Adrenal gland (tissue), 9 donors: ENCODE measurements at regions not wholly inside any gene's neighbourhood (a gene's known extent, or its start where the extent isn't known, plus 50 kb on each side); places are given as distances from the start of the nearest gene placed in this dataset.

Experiments
- DNase-seq, 7 donors: peaks; one replicate each; pipeline ENCODE4 v3.0.0-alpha.2; 2019 to 2020
- H3K27ac ChIP-seq, 5 donors: fragments of 200-600 bp; sonication (generic) in 4 of 5; 1 replicate in 3 of 5; 2 replicates in 2 of 5; pipeline versions ENCODE4 v1.5.1 to v1.8.0; 2016 to 2020; ENCODE audit warnings: mild to moderate bottlenecking in 1 of 5
- H3K27me3 ChIP-seq: fragments of 200-600 bp; 2 replicates; pipeline ENCODE4 v1.8.0; 2021
- H3K36me3 ChIP-seq, 2 donors: fragments of 200-600 bp; replicated peaks in 1 of 2; 1 replicate in 1 of 2; 2 replicates in 1 of 2; pipeline versions ENCODE4 v1.5.1 to v1.8.0; 2018 to 2022
- H3K4me1 ChIP-seq, 2 donors: fragments of 200-600 bp; replicated peaks in 1 of 2; 1 replicate in 1 of 2; 2 replicates in 1 of 2; pipeline versions ENCODE4 v1.5.1 to v1.8.0; 2018 to 2021
- H3K4me3 ChIP-seq, 4 donors: fragments of 200-600 bp; sonication (generic) in 3 of 4; one replicate each; pipeline ENCODE4 v1.5.1; 2016 to 2018
- H3K9me3 ChIP-seq, 3 donors: fragments of 200-600 bp; sonication (generic) in 1 of 3; replicated peaks in 1 of 3; 1 replicate in 2 of 3; 2 replicates in 1 of 3; pipeline versions ENCODE4 v1.5.1 to v1.8.0; 2016 to 2021
- POLR2A ChIP-seq, 2 donors: fragments of 450-650 bp; IDR thresholded peaks; one replicate each; pipeline ENCODE4 v1.6.1; 2017; ENCODE audit warnings: antibody characterized with exemption in 2 of 2, mild to moderate bottlenecking in 2 of 2, moderate library complexity in 1 of 2
- WGBS, 4 donors: extraction: QIAGEN DNeasy Blood & Tissue Kit in 2 of 4; methylation state at CpG; one replicate each; pipeline versions ENCODE4 v1.1.5 to v1.1.7; 2013 to 2017; 5-methylcytosine and 5-hydroxymethylcytosine counted together
- intact Hi-C, 2 donors: fragments of 100-400 bp; cut with DNase I; formaldehyde crosslinking; loops; one replicate each; pipeline versions ENCODE4 v1.14.1 to v1.15.0; 2022 to 2023
- TF ChIP-seq, protein P1 (sequence below), 6 experiments: fragments of 450-650 bp in 4 of 6; fragments of 200-600 bp in 2 of 6; sonication (generic) in 1 of 6; IDR thresholded peaks; 1 replicate in 5 of 6; 2 replicates in 1 of 6; pipeline versions ENCODE4 v1.5.1 to v1.8.0; 2016 to 2021; ENCODE audit warnings: antibody characterized with exemption in 6 of 6, mild to moderate bottlenecking in 2 of 6, moderate library complexity in 1 of 6
- donor health status: healthy with polysubstance abuse.
- donor health status: Bipolar disorder and iron deficiency.
- donor health status: DM: yes; HTN: yes; CAD: no.
- donor health status: DM: no; HTN: no; CAD: no.
- donor health status: DM: no; HTN: no; CAD: no.

DNA sequence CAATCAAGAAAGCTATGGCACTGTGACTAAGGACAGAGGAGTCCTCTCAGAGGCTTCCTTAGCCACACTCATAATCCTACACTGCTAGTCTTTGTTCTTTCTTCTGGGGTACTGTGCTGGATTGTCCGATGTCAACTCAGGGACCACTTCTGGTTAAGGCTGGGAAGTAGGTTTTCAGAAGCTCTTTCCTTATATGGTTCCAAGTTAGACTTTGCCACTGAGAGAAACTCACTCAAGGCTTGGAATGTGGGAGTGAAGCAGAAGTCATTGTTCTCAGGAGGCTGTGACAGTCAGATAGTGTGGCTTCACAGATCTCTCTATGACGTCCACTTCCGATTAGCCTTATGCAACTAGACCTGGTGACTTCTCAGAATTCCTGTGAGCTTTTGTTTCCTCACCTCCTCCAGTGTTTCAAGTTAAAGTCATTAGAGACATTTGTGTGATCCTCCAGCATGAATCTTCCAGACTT is 317.3 kb upstream of the F9 start:
- H3K27ac ChIP-seq: no peak overlapping the region
- H3K4me1 ChIP-seq: no peaks in the 10 kb centered on the region
- no peaks in the 10 kb centered on the region for H3K9me3 ChIP-seq
- no peak for DNase-seq
- WGBS, 4 donors: 62 to 83% (median 67%) methylated on average over 2 to 3 of the region's 3 CpGs
- TF ChIP-seq, protein P1, sequence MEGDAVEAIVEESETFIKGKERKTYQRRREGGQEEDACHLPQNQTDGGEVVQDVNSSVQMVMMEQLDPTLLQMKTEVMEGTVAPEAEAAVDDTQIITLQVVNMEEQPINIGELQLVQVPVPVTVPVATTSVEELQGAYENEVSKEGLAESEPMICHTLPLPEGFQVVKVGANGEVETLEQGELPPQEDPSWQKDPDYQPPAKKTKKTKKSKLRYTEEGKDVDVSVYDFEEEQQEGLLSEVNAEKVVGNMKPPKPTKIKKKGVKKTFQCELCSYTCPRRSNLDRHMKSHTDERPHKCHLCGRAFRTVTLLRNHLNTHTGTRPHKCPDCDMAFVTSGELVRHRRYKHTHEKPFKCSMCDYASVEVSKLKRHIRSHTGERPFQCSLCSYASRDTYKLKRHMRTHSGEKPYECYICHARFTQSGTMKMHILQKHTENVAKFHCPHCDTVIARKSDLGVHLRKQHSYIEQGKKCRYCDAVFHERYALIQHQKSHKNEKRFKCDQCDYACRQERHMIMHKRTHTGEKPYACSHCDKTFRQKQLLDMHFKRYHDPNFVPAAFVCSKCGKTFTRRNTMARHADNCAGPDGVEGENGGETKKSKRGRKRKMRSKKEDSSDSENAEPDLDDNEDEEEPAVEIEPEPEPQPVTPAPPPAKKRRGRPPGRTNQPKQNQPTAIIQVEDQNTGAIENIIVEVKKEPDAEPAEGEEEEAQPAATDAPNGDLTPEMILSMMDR (IDR thresholded peaks at IDR 0.05): no peak
- TF ChIP-seq POLR2A (IDR thresholded peaks at IDR 0.05): no peak
- H3K36me3 ChIP-seq: no peaks in the 10 kb centered on the region
- intact Hi-C loops: no loop called here
- H3K27me3 ChIP-seq: peaks cover 4% of the 10 kb centered on the region
- no peak overlapping the region for H3K4me3 ChIP-seq

GRCh38 chrX:139211568-139212182 is 318.9 kb upstream of the F9 start:
- no peaks in the 10 kb centered on the region for H3K36me3 ChIP-seq
- peaks cover 11% of the 10 kb centered on the region for H3K27me3 ChIP-seq
- H3K27ac ChIP-seq: no peak overlapping the region
- WGBS, 4 donors: 19 to 26% (median 22%) methylated on average over 6 to 8 of the region's 8 CpGs
- intact Hi-C loops: no loop called here
- no peaks in the 10 kb centered on the region for H3K9me3 ChIP-seq
- no peak for DNase-seq
- no peak for TF ChIP-seq POLR2A (IDR thresholded peaks at IDR 0.05)
- TF ChIP-seq, protein P1 (IDR thresholded peaks at IDR 0.05): no peak
- no peaks in the 10 kb centered on the region for H3K4me1 ChIP-seq
- no peak overlapping the region for H3K4me3 ChIP-seq

DNA sequence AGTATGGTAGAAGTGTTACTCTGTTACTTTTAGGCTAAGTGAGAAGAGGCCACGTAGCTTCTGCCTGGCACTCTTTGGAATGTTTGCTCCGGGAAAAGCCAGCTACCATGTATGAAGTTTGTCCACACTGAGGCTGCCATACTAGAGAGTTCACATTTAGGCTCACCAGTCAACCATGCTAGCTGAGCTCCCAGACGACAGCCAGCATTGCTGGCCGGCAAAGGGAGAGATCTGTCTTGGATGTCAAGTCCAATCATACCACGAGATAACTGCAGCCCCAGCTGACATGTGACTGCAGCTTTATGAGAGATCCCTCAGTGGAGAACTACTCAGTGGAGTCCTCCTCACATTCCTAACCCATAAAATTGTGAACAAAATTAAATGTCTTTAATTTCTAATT is 321.2 kb upstream of the F9 start:
- no peak for DNase-seq
- Histone ChIP-seq H3K27ac (no peak overlapping the region), H3K4me3 (no peak overlapping the region), H3K9me3 (no peaks in the 10 kb centered on the region), H3K27me3 (peaks cover 22% of the 10 kb centered on the region), H3K36me3 (no peaks in the 10 kb centered on the region), H3K4me1 (no peaks in the 10 kb centered on the region)
- TF ChIP-seq POLR2A (IDR thresholded peaks at IDR 0.05): no peak
- TF ChIP-seq, protein P1 (IDR thresholded peaks at IDR 0.05): no peak
- intact Hi-C loops: no loop called here
- 40 to 54% (median 49%) methylated on average over 3 to 5 of the region's 5 CpGs for WGBS, 4 donors

DNA sequence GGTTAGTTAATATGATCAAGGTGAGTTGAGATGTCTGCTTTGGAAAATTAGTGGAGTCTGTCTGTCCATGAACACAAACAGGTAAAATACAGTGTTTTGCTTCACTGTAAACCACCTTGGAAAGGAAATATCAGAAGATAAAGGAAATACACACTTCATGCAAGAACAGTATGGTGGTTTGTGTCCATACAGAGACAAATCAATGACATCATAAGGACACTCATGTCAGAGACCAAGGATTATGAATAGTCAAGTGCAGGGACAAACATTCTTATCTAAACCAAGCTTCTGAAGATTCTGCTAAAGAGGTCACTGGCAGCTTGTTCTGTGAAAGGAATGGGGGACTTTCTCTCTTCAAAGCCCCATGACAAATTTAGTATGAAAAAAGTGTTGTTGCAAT is 322.9 kb upstream of the F9 start:
- Histone ChIP-seq H3K4me1 (no peaks in the 10 kb centered on the region), H3K27me3 (peaks cover 32% of the 10 kb centered on the region), H3K27ac (no peak overlapping the region), H3K36me3 (no peaks in the 10 kb centered on the region), H3K4me3 (no peak overlapping the region), H3K9me3 (no peaks in the 10 kb centered on the region)
- TF ChIP-seq POLR2A (IDR thresholded peaks at IDR 0.05): no peak
- TF ChIP-seq, protein P1 (IDR thresholded peaks at IDR 0.05): no peak
- intact Hi-C loops: no loop called here
- no peak for DNase-seq
